H54 (cell line): ENCODE measurements at regions not wholly inside any gene's neighbourhood (a gene's known extent, or its start where the extent isn't known, plus 50 kb on each side); places are given as distances from the start of the nearest gene placed in this dataset.

ENCODE experiments used
- DNase-seq: peaks from one replicate; pipeline ENCODE4 v3.0.0; 2011; ENCODE audit warnings: low spot score, mixed read lengths; ENCODE audit not compliant: insufficient read length
- FAIRE-seq: peaks from 3 replicates; lab custom pipeline; 2011; peaks lifted over from hg19 to GRCh38; lab: Jason Lieb, UNC
- POLR2A ChIP-seq: IDR thresholded peaks from 2 replicates; pipeline ENCODE4 v1.6.1; 2011; ENCODE audit warnings: low read depth, mild to moderate bottlenecking, low read length

- TF ChIP-seq POLR2A = no peak
- FAIRE-seq (no peak), DNase-seq (no peak)
These were observed 52.1 kb downstream of the MPP7 start for GRCh38 chr10:28250782-28251181.

- FAIRE-seq (no peak), DNase-seq (no peak)
- TF ChIP-seq POLR2A = no peak
These were observed 52.5 kb downstream of the MPP7 start for GRCh38 chr10:28250358-28250757.

GRCh38 chr10:28249512-28249911 is 53.4 kb downstream of the MPP7 start:
- FAIRE-seq = no peak
- no peak for DNase-seq

GRCh38 chr10:28248092-28248491 is 54.8 kb downstream of the MPP7 start:
- FAIRE-seq (no peak), DNase-seq (no peak)
- no peak for TF ChIP-seq POLR2A

More at GRCh38 chr10:28249512-28249911, 53.4 kb downstream of the MPP7 start:
- TF ChIP-seq POLR2A = no peak

GRCh38 chr10:28246023-28246422 is 56.8 kb downstream of the MPP7 start:
- FAIRE-seq (no peak), DNase-seq (no peak)
- no peak for TF ChIP-seq POLR2A

- no peak for TF ChIP-seq POLR2A
- FAIRE-seq = no peak
- DNase-seq = no peak
These were observed 58.9 kb downstream of the MPP7 start for GRCh38 chr10:28243923-28244322.

- no peak for FAIRE-seq
- TF ChIP-seq POLR2A = no peak
- DNase-seq = no peak
These were observed 60.2 kb downstream of the MPP7 start for GRCh38 chr10:28242555-28243204.

GRCh38 chr10:28241741-28242399 is 61.0 kb downstream of the MPP7 start:
- FAIRE-seq (peak; percentile 91), DNase-seq (peak; percentile 28)
- TF ChIP-seq POLR2A = no peak

GRCh38 chr10:28240400-28240799 is 62.5 kb downstream of the MPP7 start:
- no peak for FAIRE-seq
- no peak for TF ChIP-seq POLR2A
- no peak for DNase-seq

- TF ChIP-seq POLR2A = 0 out of 2 replicates have a peak, but pooled peaks have one; percentile 28
- DNase-seq (peak; percentile 18), FAIRE-seq (peak; percentile 71)
These were observed 66.3 kb downstream of the MPP7 start for GRCh38 chr10:28236591-28236990.

GRCh38 chr10:28220811-28221210 is 82.1 kb downstream of the MPP7 start:
- DNase-seq (no peak), FAIRE-seq (peak; percentile 27)
- TF ChIP-seq POLR2A = no peak

- DNase-seq (no peak), FAIRE-seq (no peak)
- no peak for TF ChIP-seq POLR2A
These were observed 83.6 kb downstream of the MPP7 start for GRCh38 chr10:28219251-28219650.

GRCh38 chr10:28217848-28218247 is 85.0 kb downstream of the MPP7 start:
- TF ChIP-seq POLR2A = no peak
- DNase-seq = peak; percentile 12
- FAIRE-seq = peak; percentile 99

- FAIRE-seq (no peak), DNase-seq (no peak)
- no peak for TF ChIP-seq POLR2A
These were observed 86.9 kb downstream of the MPP7 start for GRCh38 chr10:28215930-28216329.

- no peak for TF ChIP-seq POLR2A
- FAIRE-seq = no peak
- no peak for DNase-seq
These were observed 88.6 kb downstream of the MPP7 start for GRCh38 chr10:28214219-28214618.
